CD4-positive, alpha-beta T cell treated with Interleukin-6 for 4 hours (primary cell): ENCODE measurements at regions not wholly inside any gene's neighbourhood (a gene's known extent, or its start where the extent isn't known, plus 50 kb on each side); places are given as distances from the start of the nearest gene placed in this dataset.
"Not testable (repeated sequence)": the region's sequence is repeated elsewhere in the genome, so short reads cannot be mapped to it uniquely, and the experiment has no call there.

Experiments used
- DNase-seq: peaks from one replicate; pipeline ENCODE4 v3.0.0-alpha.2; 2020; ENCODE audit warnings: mixed read lengths

DNA sequence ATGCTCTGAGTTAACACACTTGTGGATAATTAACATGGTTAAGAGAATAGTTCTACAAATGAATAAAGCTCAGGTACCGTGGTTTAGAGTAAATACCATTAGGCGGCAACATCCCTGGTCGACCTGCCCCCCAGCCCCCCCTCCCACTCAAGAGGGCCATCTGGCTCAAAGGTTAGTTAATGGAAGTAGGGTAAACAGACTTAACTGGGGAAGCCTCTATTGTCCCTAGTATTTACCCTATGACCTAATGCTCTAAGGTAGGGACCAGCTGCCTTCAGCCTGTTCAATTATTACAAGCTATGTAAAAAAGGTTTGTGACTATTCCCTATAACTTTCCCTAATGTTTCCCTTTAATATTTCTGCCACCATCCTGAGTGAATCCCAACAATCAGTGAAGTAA lies 711.4 kb upstream of the HS3ST5 start:
- DNase-seq = not testable (repeated sequence)

DNA sequence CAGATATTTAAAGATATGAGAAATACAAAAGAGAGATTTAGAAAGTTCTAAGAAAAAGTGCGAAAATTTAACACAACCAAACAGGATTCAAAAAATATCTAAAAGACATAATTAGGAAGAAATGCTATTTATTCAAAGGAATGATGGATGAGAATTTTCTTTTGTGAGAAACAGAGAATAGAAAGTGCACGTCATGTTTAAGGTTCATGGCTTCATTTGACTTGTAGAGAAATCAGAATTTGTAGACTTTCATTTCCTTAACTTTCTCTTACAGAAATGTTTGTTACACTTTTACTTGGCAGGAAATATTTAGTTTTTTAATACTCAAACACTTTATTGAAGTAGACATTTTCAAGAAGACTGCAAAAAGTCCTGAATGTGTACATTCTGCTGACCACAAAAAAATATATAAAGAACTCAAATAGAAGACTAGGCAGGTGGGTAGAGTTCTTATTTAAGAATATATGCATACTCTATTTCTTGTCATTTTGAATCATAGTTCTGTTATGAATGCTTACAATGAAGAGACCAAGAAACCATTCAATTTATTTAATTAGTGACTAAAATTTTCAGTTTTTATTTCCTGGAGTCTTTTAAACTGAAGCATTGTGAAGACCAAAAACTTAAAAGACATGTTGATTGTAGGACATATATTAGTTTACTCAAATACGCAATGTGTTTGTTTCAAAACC lies 710.5 kb upstream of the HS3ST5 start:
- no peak for DNase-seq

DNA sequence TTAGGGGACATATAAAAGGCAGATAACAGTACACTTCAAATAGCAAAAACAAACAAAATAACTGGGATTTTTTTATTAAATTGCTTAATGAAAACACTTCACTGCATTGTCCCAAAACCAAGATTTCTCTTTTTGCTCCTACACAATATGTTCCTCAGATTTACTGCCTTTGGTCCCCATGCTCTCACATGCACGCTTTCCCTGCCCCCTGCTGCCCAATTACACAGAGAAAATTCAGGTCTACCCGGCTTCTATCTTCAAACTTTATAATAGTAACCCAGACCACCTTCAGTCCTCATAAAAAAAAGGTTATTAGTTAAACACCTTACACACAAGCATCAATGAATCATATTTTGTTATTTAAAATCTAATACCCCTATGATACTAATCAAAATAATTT lies 673.8 kb upstream of the HS3ST5 start:
- DNase-seq = no peak

DNA sequence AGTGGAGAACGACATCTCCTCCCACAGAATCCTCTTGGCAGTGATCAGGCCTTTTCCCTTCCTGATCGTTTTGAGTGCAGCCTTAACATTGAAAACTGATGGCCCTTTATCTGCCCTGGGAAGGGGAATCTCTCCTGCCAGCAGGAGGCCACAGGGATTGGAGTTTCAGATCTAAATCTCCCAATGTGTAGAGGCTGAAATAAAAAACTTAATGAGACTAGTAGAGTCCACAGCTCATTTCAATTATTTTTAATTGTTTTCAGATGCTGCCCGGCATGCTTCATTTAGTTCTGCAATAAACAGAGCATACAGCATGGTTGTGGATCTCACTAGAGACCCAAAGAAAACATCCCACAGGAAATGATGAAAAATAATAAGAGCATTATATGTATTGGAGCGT lies 662.2 kb upstream of the HS3ST5 start:
- no peak for DNase-seq

DNA sequence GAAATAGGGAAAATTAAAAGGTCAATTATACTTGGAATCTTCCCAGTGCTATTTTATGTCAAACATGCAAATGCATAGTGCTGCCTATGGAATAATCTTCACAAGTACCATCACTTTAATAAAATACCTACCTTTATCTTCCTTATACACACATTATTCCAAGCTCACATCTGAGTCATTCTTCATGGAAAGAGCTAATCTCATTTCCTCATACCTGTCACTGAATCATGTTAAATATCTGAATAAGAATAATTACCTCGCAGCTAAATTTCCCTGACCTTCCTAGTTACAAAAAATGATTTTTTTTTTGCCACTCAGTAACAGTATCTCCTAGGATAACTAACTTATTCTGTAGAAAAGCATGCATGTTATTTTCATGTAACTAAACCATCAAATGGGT lies 661.4 kb upstream of the HS3ST5 start:
- DNase-seq = no peak

DNA sequence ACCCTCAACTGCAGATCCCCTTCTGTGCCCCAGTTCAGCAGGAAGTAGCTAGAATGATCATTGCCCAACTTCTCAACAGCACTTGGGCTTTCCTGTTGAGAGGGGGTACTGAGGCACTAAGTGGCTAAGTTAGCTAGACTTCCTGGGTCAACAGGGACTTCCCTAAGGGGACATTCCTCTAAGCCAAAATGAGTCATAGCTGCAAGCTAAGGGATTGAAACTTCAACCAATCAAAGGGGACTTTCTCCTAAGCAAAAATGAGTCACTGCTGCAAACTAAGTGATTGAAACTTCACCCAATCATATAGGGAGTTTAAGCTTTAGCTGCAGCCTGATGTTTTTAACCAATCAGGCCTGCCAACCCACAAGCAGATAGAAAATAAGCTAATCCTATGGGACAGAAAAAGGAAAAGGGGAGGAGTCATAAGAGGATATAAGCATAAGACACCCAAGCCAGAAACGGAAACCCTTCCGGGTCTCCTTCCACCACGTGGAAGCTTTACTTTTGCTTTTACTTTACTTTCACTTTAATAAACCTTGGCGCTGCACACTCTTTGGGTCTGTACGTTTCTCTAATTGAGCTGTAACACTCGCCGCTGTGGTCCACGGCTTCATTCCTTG lies 659.0 kb upstream of the HS3ST5 start:
- no peak for DNase-seq

DNA sequence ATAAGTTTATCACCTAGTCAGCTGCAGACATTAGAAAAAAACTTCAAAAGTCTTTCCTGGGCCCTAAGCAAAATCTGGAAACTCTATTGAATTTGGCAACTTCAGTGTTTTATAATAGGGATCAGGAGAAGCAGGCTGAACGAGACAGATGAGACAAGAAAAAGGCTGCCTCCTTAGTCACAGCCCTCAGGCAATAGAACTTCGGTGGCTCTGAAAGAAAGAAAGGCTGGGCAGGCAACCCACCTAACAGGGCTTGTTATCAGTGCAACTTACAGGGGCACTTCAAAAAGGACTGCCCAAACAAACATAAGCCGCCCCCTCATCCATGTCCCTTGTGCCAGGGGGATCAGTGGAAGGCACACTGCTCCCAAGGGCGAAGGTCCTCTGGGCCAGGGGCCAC lies 657.9 kb upstream of the HS3ST5 start:
- no peak for DNase-seq

DNA sequence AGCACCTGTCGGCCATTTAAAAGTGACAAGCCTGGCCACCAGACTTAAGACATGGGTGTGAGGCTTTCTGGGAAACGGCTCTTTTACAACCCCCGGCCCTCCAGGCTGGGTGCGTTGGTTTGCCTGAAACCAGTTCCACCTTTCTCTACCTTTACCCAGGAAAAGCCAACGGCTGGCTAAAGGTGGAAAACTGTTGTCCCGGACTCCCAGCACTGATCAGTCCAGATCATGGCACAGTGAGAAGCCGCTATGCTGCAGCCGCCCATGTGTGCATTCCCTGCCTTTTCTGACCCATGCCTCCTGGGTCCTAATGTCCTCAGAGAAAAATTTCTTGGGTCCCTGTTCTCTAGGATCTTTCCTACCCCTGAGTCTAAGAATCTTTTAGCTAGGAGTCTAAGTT lies 655.7 kb upstream of the HS3ST5 start:
- no peak for DNase-seq

DNA sequence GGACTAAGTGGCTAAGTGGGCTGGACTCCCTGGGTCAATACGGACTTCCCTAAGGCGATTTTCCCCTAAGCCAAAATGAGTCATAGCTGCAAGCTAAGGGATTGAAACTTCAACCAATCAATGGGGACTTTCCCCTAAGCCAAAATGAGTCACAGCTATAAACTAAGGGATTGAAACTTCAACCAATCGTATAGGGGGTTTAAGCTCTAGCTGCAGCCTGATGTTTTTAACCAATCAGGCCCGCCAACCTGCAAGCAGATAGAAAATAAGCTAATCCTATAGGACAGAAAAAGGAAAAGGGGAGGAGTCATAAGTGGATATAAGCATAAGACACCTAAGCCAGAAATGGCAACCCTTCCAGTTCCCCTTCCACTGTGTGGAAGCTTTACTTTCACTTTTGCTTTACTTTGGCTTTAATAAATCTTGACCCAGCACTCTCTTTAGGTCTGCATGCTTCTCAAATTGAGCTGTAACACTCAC lies 655.0 kb upstream of the HS3ST5 start:
- no peak for DNase-seq

DNA sequence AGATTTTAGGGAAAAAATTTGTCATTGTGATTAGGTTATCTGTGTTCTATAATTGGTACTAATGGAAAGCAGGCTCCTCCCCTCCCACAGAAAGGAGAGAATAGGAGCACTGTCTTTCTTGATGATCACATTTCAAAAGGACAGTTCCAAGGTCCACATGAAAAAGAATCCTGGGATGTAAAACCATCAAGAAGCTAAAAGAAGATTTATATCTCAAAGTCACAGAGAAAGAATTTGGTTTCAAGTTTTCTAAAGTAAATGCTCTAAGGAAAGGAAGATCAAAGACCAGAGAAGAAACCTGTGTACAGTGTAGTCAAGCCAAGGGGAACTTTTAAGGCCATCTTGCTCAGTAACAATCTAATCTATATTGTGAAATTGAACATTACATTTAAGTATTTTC lies 652.7 kb upstream of the HS3ST5 start:
- DNase-seq = no peak

DNA sequence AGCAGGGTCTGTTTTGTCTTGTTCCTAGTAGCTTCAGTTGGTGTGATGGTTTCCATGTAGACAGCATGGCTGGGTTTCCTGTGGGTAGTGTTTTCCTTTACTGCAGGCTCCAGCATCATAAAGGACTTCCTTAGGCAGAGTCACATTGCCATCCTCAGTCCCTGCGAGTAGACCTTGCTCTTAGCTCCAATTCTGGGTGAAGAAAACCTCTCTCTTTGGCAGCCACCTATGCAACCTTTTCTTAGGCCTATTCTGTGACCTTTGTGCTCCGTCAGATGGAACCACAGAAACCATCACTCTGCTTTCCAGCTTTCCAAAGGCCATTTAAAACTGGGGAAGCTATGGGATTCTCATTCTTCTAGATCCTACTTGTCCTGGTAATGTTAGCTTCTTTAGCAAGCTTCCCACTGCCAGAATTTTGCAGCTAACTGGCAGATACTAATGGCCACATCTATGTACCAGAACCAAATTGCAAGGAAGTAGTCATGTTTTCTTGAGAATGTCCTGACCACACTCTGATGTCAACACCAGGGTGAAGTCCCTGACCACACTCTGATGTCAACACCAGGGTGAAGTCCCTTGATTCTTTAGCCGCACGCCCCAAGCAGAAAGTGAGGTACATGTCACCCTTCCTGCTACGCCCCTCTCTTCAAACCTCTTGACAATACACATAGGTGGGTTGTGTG lies 646.6 kb upstream of the HS3ST5 start:
- no peak for DNase-seq

DNA sequence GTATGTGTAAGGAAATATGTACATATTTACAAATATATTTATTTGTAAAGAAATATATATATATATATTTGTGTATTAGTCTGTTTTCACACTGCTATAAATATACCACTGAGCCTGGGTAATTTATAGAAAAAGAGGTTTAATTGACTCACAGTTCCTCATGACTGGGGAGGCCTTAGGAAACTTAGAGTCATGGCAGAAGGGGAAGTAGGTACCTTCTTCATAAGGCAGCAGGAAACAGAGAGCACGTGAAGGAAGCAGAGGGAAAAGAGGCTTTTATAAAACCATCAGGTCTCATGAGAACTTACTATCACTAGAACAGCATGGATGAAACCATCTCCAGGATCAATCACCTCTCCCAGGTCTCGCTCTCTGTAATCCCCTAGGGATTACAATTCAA lies 644.5 kb upstream of the HS3ST5 start:
- DNase-seq = no peak

DNA sequence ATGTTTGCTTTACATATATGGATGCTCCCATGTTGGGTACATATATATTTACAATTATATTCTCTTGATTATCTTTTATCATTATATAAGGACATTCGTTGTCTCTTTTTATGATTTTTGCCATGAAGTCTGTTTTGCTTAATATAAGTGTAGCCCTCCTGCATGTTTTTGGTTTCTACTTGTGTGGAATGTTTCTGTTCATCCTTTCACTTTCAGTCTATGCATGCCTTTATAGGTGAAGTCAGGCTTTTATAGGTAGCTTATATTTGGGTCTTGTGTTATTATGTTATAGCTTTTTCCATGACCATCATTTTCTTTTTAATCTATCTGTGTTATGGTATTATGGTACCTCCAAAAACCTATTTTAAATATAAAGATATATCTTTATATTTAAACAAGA lies 612.5 kb upstream of the HS3ST5 start:
- no peak for DNase-seq

DNA sequence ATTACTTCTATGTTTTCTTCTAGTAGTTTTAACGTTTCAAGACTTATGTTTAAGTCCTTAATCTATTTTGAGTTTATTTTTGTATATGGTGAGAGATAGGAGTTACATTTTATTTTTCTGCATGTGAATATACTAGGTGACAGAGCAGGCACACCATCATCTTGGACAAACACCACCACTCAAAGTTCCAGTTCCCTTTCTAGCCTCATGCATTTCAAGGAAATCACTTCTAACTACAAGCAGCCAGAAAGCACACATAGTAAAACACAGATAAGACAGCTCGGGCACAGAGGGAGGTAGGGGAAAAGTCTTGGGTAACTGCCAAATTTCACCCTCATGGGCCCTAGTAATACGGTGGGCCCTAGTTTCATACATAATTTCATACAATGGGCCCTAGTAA lies 609.4 kb upstream of the HS3ST5 start:
- DNase-seq = no peak

DNA sequence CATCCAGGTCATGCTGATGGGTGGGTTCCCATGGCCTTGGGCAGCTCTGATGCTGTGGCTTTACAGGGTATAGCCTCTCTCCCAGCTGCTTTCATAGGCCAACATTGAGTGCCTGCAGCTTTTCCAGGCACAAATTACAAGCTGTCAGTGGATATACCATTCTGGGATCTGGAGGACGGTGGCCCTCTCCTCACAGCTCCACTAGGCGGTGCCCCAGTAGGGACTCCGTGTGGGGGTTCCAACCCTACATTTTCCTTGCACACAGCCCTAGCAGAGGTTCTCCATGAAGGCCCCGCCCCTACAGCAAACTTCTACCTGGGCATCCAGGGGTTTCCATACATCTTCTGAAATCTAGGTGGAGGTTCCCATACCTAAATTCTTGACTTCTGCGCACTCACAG lies 602.6 kb upstream of the HS3ST5 start:
- DNase-seq = no peak

DNA sequence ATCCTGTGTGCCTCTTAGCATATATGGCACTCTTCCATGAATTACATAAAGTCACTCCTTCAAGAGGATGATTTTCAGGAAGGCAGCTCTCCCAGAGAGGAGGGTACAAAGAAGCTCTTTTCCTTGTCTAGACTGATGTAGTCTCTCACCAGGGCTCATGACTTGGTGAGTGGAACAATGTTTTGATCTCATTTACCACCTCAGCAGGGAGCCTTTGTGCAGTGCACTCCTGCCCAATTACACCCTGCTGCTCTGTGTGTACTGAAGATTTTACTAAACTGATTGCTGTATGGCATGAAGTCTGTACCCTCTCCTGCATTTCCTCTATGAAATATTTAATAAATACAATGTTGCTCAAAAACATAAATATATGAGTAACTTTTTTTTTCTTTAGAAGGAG lies 598.3 kb upstream of the HS3ST5 start:
- no peak for DNase-seq

DNA sequence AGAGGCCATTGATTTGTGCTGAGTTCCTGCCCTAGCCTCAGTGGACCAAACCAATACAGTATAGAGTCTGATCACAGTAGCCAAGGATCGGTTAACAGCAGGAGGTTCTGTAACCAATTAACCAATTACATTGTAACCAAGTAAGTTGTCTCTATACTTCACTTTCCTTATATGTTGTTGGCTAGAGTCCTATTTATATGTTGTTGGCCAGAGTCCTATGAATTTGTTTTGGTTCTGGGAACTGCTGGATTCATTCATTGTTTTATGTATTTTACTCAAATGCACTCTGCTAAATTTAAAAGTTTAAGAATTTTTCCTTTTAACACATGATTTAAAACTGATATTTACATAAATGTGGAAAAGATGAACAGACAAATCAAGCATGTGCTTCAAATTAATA lies 597.4 kb upstream of the HS3ST5 start:
- DNase-seq = no peak

DNA sequence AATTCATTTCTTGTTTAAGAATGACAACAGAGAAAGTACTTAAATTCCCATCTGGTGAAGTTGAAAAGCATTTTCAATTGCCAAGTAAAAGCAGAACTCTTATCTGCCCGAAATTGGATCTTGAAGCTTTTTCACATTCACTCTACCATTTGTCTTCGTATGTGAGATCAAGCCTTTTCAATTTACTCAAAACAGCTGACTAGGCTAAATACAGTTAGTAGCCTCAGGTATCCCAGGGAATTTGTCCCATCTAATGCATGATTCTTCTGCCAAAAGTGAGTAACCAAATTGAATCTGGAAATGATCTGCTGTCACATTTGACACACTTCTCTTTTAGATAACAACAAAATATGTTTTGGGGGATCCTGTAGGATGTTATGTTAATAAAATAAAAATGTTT lies 596.8 kb upstream of the HS3ST5 start:
- DNase-seq = no peak

DNA sequence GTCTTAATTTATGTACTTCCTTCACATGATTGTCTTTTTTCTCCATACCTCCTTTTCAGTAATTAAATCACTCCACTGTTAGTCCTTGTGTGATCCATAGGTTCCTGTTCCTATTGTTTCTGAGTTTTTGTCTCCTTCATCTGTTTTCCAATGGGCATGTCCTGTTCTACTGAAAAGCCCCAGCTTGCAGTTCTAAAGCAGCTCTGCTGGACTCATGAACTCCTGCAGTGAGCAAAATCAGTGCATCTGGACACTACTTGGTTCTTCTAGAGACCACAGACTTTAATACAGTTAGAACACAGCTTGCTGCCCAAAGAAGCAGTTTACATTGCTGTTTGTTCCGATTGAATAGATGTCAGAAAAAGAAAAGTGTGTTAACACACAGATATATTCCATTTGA lies 593.3 kb upstream of the HS3ST5 start:
- DNase-seq = no peak

DNA sequence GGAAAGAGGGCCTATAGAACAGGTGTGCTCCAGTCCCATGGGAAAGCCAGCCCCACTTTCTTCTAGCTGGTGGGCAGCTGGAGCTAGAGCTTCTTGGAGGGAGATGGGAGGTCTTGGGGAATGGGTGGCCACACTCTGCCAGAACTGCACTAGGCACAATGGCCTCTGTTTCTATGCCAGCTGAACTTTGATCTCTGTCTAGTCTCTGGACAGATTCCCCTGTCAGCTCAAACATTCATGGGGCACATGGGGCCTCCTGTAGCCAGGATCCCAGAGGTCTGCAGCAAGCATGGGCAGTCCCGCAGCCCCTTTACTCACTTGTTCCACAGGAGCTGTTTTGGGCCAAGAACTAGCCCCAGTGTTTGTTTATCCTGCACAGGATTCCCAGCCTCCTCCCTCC lies 591.3 kb upstream of the HS3ST5 start:
- DNase-seq = no peak

DNA sequence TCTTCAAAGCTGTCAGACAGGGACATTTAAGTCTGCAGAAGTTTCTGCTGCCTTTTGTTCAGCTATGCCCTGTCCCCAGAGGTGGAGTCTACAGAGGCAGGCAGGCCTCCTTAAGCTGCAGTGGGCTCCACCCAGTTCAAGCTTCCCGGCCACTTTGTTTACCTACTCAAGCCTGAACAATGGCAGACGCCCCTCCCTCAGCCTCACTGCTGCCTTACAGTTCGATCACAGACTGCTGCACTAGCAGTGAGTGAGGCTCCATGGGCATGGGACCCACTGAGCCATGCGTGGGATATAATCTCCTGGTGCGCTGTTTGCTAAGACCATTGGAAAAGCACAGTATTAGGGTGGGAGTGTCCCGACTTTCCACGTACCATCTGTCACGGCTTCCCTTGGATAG lies 585.9 kb upstream of the HS3ST5 start:
- not testable (repeated sequence) for DNase-seq

DNA sequence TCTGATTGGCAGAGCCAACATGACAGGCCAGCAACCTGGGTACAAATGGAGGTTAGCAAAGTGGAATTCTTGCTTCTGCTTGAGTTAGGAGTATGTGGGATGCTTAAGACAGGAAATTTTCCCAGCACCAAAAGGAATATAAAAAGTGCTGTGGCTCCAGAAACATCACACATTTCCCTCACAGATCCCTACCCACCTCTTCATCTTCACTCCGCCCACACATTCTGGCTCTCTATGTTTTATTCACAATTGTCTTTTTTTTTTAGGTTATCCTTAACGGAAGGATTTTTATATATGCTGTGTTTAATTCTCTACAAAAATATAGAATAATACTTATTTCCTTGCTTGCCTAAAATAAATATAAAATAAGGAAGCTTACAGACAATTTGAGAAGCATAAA lies 563.3 kb upstream of the HS3ST5 start:
- DNase-seq = no peak

DNA sequence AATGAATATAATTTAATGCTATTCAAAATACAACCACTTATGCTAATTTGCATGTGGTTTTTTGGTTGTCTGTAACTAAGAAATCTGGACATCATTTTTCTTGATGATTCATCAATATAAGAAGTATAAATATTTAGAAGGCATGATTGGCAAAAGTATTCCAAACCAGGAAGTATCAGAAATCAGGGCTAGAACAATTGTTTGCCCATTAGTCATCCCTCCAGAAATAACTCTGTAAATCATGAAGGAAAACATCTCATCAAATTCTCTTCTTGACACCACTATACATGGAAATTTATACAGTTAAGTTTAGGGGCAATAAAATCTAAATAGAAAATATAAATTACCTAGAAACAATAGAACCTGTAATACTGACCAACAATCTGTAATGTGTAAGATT lies 554.7 kb upstream of the HS3ST5 start:
- no peak for DNase-seq

DNA sequence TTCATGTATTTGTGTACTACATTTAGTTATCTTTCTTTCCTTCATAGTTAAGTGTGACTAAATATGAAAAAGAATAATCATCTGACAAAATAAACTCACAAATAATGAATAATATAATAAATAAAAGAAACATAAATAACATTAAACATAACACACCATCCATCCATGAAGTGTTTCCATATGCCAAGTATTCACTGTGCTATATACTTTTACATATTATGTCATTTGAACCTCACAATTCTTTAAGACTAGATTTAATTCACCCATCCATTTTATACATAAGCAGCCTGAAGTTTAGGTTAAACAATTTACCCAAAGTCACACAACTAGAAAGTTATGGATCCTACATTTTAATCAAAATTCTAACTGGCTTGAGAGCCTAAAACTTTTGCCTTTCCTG lies 549.4 kb upstream of the HS3ST5 start:
- DNase-seq = no peak

DNA sequence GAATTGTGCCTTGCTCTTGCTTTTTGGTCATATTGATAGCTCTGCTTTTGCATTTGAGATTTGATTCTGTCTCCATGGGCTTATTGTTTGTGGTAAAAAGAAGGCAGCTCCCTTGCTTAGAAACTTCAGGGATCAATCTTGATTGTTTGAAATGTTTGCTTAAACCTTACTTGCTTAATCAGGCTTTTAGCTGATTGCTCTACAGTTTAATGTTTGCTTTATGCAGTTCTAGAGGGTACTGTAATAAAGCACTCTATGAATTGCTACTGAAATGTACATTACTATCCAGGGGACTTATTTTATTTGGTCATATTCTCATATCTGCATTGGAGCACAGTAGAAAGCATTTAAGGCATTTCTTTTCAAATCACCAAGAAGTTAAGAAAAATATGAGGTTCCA lies 545.4 kb upstream of the HS3ST5 start:
- no peak for DNase-seq
